GM12891 (cell line): ENCODE measurements at regions not wholly inside any gene's neighbourhood (a gene's known extent, or its start where the extent isn't known, plus 50 kb on each side); places are given as distances from the start of the nearest gene placed in this dataset.

Experiments used
- POLR2A ChIP-seq: IDR thresholded peaks from 2 replicates; pipeline ENCODE4 v1.6.1; 2011; ENCODE audit warnings: low read depth, low read length, control low read depth
- TAF1 ChIP-seq: IDR thresholded peaks from 2 replicates; pipeline ENCODE4 v1.6.1; 2011; ENCODE audit warnings: low read depth, low read length, control low read depth

- TF ChIP-seq POLR2A (no peak), TAF1 (no peak)
These were observed 298.5 kb downstream of the SI start for GRCh38 chr3:164779816-164780215.
